Activated naive CD4-positive, alpha-beta T cell treated with anti-CD3 and anti-CD28 coated beads, Interleukin-2, amount 50 U/mL, for 72 hours (primary cell): ENCODE measurements at regions not wholly inside any gene's neighbourhood (a gene's known extent, or its start where the extent isn't known, plus 50 kb on each side); places are given as distances from the start of the nearest gene placed in this dataset.
"Not testable (repeated sequence)": the region's sequence is repeated elsewhere in the genome, so short reads cannot be mapped to it uniquely, and the experiment has no call there.

ENCODE experiments used
- ATAC-seq, 2 donors: fragments of 150-1000 bp; cut with Tn5 transposase; 2 replicates each; pipeline ENCODE4 v1.10.0; 2021; ENCODE audit warnings: mild to moderate bottlenecking in 2 of 2, moderate library complexity in 2 of 2
- DNase-seq, 2 donors: peaks; one replicate each; pipeline ENCODE4 v3.0.0; 2021 to 2022; ENCODE audit warnings: low spot score in 2 of 2
- H3K27ac Mint-ChIP-seq, 2 donors: one replicate each; pipeline ENCODE4 v1.8.0; 2022; ENCODE audit warnings: mild to moderate bottlenecking in 2 of 2, mixed read lengths in 2 of 2
- H3K36me3 Mint-ChIP-seq, 2 donors: one replicate each; pipeline ENCODE4 v1.8.0; 2022; ENCODE audit warnings: mixed read lengths in 2 of 2
- H3K9me3 Mint-ChIP-seq, 2 donors: one replicate each; pipeline ENCODE4 v1.8.0; 2022; ENCODE audit warnings: mixed read lengths in 2 of 2

DNA sequence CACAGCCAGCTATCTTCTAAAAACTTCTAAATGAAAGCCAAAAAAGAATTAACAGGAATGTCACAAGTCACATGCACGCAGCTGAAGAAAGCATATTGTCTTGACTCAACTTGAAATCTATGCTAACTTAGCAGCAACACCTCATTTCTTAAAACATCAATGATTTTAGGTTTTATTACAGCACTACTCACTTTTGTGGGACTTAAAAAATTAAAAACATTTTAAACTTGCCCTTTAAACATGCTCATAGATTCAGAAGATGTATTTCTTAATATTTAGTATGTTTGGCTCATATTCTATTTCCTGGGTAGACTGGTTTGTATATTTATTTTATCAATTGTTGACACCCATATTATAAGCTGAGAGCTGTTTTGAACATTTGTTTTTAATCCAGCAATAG, 279.4 kb downstream of the NKX6-1 start:
- H3K9me3 Mint-ChIP-seq: no peaks in the 10 kb centered on the region
- no peak overlapping the region for H3K27ac Mint-ChIP-seq
- H3K36me3 Mint-ChIP-seq: no peaks in the 10 kb centered on the region
- ATAC-seq: no peak
- DNase-seq: no peak

DNA sequence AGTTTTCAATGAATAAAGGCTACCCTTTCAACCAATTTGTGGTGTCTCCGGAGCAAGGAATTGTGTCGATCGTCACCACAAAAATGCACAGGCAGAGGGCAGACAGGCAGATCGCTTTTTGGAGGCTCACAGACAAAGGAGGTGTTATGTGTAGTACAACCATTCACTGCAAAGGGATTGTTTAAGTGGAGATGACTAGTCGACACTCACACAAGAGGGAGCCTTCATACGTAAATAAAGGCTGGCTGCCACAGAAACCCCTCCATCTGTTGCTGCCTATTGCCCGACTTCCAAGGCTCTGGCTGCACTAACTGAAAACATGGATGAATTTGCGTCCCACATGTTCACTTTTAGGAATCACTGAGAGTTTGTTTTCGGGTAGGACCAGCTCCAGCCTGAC, 281.1 kb downstream of the NKX6-1 start:
- DNase-seq (no peak), ATAC-seq (no peak)
- Mint-ChIP-seq H3K36me3 (no peaks in the 10 kb centered on the region), H3K27ac (no peak overlapping the region), H3K9me3 (no peaks in the 10 kb centered on the region)

DNA sequence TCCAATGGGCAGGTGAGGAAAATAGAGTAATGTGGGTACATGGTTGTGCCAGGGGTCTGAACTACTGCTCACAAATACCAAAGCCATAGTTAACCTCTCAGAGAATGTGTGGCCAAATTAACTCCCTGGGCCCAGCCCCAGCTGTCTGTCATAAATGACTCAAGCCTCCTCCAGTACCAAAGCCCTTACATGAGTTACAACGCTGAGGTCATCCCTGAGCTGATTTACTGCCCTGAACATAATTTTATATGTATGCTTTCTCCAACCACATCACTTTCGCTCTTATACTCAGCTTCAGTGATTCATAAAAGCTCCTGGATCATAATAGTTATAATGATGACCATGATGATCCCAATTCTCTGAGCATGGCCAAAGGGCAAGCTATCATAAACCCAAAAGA, 283.9 kb downstream of the NKX6-1 start:
- H3K27ac Mint-ChIP-seq: no peak overlapping the region
- DNase-seq (no peak), ATAC-seq (no peak)
- H3K9me3 Mint-ChIP-seq: no peaks in the 10 kb centered on the region
- H3K36me3 Mint-ChIP-seq: no peaks in the 10 kb centered on the region

DNA sequence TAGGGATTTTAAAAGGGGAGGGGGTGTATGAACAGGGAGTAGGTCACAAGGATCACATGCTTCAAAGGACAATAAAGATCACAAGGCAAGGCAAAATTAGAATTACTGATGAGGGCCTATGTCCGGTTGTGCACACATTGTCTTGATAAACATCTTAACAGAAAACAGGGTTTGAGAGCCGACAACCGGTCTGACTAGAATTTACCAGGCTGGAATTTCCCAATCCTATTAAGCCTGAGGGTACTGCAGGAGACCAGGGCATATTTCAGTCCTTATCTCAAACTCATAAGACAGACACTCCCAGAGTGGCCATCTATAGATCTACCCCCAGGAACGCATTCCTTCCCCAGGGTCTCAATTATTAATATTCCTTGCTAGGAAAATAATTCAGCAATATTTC, 292.9 kb downstream of the NKX6-1 start:
- DNase-seq, ATAC-seq, H3K36me3 Mint-ChIP-seq, H3K27ac Mint-ChIP-seq: not testable (repeated sequence)
- peaks cover 26 to 31% of the 10 kb centered on the region in 2 donors for H3K9me3 Mint-ChIP-seq

DNA sequence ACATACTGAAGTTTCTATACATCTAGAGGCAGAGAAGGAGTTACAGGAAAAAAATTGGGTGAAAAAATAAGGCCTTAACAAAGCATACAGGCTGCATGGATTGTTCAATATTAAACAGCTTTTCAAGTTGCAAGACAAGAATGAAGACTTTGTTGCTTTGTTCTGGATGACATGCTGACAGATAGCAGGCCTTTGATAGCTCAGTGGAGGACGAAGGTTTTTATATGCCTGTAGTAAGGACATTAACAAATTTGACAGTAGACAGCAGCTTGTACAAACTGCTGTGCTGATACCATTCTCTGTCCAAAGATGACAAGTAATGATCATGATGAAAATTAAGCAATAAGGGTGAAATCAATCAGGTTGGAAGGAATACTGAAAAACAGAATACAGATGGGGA, 309.9 kb downstream of the NKX6-1 start:
- no peak for ATAC-seq
- no peak for DNase-seq
- peaks cover 9 to 10% of the 10 kb centered on the region in 2 donors for H3K9me3 Mint-ChIP-seq
- H3K27ac Mint-ChIP-seq: no peak overlapping the region
- no peaks in the 10 kb centered on the region for H3K36me3 Mint-ChIP-seq

DNA sequence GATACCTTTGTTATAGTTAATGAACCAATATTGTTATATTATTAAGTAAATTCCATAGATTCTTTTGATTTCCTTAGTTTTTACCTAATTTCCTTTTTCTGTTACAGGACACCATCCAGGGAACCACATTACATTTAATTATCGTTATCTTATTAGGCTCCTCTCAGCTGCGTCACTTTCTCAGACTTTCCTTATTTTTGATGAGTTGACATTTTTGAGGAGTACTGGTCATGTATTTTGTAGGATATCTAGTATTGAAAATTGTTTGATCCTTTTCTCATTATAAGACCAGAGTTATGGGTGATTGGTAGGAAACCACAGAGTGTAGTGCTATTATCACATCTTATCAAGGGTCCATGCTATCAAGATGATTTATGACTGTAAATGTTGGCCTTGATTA, 319.7 kb downstream of the NKX6-1 start:
- Mint-ChIP-seq H3K9me3 (peaks cover 0 to 4% of the 10 kb centered on the region in 2 donors), H3K27ac (no peak overlapping the region), H3K36me3 (no peaks in the 10 kb centered on the region)
- ATAC-seq (no peak), DNase-seq (no peak)

DNA sequence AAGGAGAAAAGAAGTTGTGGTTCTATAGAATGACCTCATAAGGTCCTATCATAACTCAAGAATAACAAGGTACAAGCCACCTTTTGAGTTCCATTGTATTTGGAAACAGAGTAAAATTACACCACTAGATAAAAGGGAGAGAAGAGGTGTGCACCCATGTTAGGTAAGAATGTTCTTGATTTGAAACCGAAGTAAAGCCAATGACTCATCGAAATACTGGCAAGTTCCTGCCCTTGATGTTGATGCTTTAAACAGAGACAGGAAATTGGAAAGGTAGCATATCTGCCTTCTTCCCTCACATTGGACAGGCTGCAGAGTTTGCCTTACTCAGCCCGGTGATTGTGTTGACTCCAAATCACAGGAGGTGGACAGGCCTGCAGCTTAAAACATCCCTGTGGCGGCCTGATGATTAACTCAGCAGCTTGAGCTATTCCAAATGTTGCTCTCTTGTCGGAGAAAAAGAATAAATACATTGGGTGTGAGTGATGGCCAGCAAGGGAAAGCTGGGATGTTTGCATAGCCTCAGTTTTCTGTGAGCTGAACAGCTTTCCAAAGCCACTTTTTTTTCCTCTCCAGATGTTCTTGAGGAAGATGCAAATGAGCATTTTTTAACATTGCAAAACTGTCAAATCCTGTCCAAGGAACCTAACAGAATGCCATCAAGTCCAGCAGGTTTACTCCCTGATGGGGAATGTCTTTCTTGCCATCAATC, 321.1 kb downstream of the NKX6-1 start:
- no peak for DNase-seq
- Mint-ChIP-seq H3K9me3 (peaks cover 0 to 4% of the 10 kb centered on the region in 2 donors), H3K36me3 (no peaks in the 10 kb centered on the region), H3K27ac (no peak overlapping the region)
- no peak for ATAC-seq

DNA sequence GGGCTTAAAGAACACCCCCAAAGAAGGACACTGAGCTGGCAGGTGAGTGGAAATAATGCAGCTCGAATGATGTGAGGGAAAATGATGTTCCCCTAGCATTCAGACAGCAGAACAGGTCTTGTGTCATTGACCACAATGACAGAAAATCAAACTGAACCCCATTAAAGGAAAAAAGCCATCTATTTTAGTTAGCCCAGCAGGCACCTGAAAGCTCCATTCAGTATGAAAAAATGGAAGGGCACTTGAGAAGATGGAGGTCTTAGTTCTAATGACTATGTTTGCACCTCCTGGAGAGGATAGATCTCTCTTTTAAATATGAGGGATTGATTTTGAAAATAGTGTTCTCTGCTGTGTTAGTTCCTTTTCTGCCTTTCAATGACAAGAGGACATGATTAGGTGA, 323.1 kb downstream of the NKX6-1 start:
- Mint-ChIP-seq H3K36me3 (no peaks in the 10 kb centered on the region), H3K27ac (no peak overlapping the region), H3K9me3 (peaks cover 0 to 4% of the 10 kb centered on the region in 2 donors)
- ATAC-seq: no peak
- DNase-seq: no peak

DNA sequence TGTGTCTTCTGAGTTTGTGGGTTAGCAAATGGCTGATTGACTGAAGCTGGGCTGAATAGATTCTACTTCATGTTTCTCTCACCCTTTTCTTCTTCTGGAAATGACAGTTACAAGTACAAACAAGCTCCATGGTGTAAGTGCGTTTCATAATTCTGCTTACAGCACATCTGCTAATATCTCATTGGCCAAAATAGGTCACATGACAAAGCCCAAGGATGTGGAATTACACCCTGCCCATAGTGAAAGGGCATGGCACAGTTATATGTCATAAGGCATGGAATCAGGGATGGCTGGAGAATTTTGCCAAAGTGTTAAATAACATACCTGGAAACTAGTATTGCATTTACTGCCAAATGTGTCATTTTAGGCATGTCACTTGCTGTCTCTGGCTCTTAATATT, 327.2 kb downstream of the NKX6-1 start:
- Mint-ChIP-seq H3K27ac (no peak overlapping the region), H3K9me3 (peaks cover 0 to 4% of the 10 kb centered on the region in 2 donors), H3K36me3 (no peaks in the 10 kb centered on the region)
- DNase-seq (no peak), ATAC-seq (no peak)

DNA sequence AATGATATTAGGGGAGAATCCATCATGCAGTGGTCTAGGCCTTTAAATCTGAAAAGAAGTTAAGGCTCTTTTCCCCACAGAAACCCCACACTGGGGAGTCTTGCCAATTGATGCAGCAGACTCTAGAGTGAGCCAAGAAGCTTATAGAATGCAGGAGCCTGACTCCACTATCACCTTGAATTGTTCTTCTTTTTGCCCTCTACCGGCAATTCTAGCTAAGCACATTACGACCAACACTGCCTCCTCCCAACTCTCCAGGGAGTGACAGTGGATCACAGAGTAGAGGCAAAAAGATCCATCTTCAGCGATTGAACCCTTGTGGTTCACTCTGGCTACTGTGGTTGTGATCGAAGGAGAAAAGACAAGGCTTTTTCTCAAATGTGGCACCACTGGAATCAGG, 331.5 kb downstream of the NKX6-1 start:
- peaks cover 0 to 4% of the 10 kb centered on the region in 2 donors for H3K9me3 Mint-ChIP-seq
- no peaks in the 10 kb centered on the region for H3K36me3 Mint-ChIP-seq
- DNase-seq (no peak), ATAC-seq (no peak)
- H3K27ac Mint-ChIP-seq: no peak overlapping the region

DNA sequence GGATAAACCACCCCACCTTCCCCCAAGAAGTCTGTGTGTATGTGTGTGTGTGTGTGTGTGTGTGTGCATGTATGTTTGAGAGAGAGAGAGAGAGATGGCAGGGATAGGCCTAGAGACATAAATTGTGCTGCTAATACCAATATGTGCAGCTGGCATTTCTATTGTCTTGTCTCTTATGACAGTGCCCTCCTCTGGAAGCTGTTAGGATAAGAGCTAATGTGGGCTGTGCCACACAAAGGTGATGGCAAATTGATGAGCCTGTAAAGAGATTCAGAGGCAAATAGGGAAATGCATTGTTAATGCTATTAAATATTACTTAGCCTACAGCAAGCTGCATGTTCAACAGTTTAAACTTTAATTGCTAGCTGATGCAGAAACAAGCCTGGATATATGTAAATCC, 332.0 kb downstream of the NKX6-1 start:
- no peak for ATAC-seq
- Mint-ChIP-seq H3K27ac (no peak overlapping the region), H3K9me3 (peaks cover 0 to 4% of the 10 kb centered on the region in 2 donors), H3K36me3 (no peaks in the 10 kb centered on the region)
- DNase-seq: no peak

DNA sequence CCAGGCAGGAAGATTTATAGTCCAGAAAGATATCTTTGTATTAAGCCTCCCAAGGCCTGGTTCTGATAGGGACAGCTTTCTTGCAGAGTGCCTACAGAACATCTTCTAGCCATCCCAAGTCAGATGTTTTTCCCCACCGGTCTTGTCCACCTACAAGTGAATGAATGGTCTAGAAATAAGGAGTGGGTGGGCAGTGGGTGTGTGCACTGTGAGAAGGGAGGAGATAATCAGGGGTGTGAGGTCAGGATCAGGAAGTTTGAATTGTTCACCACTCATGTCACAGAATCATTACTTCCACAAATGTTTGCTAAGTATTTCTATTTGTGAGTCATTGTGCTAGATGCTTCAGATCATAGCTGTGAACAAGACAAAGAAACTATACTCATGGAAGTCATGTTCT, 332.6 kb downstream of the NKX6-1 start:
- H3K9me3 Mint-ChIP-seq: peaks cover 0 to 4% of the 10 kb centered on the region in 2 donors

DNA sequence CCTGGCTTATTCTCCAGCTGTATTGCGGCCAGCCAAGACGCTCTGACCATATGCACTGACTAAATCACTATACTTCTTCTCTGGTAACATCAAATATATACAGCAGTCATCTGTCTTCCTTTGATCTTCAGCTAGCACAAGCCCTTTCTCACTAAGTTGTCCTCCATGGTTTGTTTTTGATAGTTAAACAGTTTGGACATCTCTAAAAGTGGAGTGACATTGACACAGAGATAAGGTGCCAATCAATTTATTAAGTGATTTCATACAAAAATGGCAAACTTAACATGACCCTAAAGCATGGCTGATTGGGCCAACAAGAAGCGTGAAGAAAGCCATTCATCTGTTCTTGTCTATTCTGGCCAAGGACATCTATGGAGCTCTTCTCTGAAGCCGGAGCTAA, 334.9 kb downstream of the NKX6-1 start:
- ATAC-seq (no peak), DNase-seq (no peak)
- no peaks in the 10 kb centered on the region for H3K9me3 Mint-ChIP-seq
- no peaks in the 10 kb centered on the region for H3K36me3 Mint-ChIP-seq
- no peak overlapping the region for H3K27ac Mint-ChIP-seq

More for the DNA sequence above, 332.6 kb downstream of the NKX6-1 start:
- ATAC-seq (no peak), DNase-seq (no peak)
- Mint-ChIP-seq H3K36me3 (no peaks in the 10 kb centered on the region), H3K27ac (no peak overlapping the region)

DNA sequence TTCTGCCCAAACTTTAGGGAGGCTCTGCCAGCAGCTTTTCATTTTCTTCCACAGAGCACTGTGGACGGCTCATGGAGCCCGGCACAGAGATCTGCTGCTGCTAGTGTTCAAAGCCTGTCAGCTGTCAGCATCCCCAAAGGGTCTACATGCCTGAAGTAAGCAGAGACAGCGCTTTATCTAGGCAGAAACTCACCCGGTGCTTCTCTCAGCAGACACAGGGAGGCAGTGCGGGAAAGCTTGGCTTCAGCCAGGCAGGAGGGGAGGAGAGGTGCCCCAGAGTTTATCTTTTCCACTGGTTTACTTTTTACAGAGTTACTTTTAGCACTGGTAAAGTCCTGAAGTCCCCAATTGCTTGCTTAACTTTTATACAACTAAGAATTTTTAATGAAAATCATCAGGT, 339.3 kb downstream of the NKX6-1 start:
- DNase-seq (no peak), ATAC-seq (no peak)
- Mint-ChIP-seq H3K36me3 (no peaks in the 10 kb centered on the region), H3K9me3 (no peaks in the 10 kb centered on the region), H3K27ac (no peak overlapping the region)

DNA sequence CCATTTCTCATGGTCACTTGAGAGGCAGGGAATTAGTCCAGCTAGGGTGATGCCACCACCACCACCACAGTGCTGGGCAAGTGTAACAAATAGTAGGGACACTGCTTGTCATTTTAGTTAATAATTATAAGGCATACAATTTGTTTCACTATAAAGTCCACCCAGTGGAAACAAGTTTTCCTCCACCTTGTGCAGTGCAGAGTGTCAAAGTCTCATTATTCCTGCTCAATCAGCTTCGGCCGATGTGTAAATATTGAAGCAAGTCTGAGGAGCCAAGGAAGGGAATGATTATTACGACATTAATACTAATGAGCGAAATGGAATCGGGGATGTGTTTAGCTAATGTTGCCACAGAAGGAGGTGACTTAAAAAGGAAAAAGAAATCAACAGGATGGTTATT, 340.4 kb downstream of the NKX6-1 start:
- Mint-ChIP-seq H3K9me3 (no peaks in the 10 kb centered on the region), H3K36me3 (no peaks in the 10 kb centered on the region), H3K27ac (no peak overlapping the region)
- ATAC-seq (no peak), DNase-seq (no peak)

DNA sequence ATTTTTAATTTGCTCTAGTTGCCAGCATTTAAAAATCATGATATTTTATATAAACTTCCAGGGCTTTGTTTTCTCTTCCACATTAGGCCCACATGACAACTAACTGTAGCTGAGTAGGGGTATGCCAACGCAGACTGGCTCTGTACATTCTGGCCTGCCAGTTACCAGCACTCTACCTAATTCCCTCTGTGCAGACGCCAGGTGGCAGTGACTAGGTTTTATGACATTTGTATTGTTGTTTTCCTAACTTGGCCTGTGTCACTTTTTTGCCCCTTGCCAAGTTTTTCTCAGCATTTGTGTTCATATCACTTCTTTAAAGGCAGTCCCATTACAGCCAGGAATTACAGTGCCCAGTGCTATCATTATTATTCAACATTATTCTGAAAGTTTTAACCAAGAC, 347.5 kb downstream of the NKX6-1 start:
- H3K36me3 Mint-ChIP-seq: no peaks in the 10 kb centered on the region
- DNase-seq: no peak
- no peak for ATAC-seq
- no peak overlapping the region for H3K27ac Mint-ChIP-seq
- H3K9me3 Mint-ChIP-seq: no peaks in the 10 kb centered on the region

DNA sequence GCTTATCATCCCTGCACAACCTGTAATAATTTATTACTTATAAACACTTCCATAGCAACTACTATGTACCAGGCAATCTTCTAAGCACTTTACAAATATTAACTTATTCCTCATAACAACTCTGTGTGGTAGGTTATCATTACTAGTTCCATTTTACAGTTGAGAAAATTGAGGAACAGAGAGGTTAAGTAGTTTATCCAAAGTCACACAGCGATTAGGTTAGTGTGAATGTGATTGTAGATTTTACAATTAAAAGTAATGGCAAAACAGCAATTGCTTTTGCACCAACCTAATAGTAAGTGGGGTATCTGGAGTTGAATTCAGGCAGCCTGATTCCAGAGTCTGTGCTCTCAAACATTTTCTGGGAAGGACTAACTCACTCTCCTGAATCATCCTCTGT, 348.9 kb downstream of the NKX6-1 start:
- Mint-ChIP-seq H3K27ac (no peak overlapping the region), H3K9me3 (peaks cover 0 to 3% of the 10 kb centered on the region in 2 donors), H3K36me3 (no peaks in the 10 kb centered on the region)
- ATAC-seq: no peak
- no peak for DNase-seq

DNA sequence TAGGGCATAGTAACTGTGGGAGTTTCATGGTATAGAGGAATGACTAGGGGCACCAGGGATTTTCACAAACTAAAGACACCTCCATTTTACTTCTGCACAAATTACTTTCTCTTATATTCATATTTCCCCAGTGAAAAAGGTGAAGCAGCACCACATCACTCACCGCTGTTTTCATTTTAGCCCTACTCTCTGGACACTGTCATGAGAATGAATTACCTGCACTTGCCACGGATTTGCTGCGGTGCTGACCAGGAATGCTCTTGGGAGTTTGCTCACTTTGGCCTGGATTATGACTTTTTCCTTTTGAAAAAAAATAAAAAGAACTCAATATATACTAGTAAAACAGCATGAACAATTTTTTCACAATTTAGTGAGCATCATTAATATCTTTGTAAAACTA, 351.3 kb downstream of the NKX6-1 start:
- ATAC-seq (no peak), DNase-seq (no peak)
- Mint-ChIP-seq H3K27ac (no peak overlapping the region), H3K36me3 (no peaks in the 10 kb centered on the region), H3K9me3 (peaks cover 0 to 3% of the 10 kb centered on the region in 2 donors)
